ENCODE measurements at regions not wholly inside any gene's neighbourhood (a gene's known extent, or its start where the extent isn't known, plus 50 kb on each side); places are given as distances from the start of the nearest gene placed in this dataset.

DNA sequence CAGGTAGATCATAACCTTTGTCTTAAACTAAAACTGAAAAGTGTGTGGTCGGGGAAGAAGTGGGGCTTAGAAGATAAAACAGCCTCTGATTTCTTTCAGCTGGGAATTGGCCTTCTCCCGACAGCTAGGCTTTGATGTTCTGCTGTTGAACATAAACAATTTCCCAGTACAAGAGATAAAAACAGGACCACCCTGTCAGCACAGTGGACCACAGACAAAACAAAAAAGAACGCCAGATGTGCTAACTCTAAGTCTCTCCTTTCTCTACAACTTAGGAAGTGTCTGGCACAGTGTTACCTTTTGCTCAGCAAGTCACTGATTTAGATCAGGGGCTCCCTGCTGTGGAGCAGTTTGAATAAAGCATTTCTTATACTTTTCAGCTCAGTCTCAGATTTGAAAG, 87.5 kb upstream of the UXT start:
- TF ChIP-seq, protein P1, sequence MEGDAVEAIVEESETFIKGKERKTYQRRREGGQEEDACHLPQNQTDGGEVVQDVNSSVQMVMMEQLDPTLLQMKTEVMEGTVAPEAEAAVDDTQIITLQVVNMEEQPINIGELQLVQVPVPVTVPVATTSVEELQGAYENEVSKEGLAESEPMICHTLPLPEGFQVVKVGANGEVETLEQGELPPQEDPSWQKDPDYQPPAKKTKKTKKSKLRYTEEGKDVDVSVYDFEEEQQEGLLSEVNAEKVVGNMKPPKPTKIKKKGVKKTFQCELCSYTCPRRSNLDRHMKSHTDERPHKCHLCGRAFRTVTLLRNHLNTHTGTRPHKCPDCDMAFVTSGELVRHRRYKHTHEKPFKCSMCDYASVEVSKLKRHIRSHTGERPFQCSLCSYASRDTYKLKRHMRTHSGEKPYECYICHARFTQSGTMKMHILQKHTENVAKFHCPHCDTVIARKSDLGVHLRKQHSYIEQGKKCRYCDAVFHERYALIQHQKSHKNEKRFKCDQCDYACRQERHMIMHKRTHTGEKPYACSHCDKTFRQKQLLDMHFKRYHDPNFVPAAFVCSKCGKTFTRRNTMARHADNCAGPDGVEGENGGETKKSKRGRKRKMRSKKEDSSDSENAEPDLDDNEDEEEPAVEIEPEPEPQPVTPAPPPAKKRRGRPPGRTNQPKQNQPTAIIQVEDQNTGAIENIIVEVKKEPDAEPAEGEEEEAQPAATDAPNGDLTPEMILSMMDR (IDR thresholded peaks at IDR 0.05; ENCODE audit: low read length): no peak
- TF ChIP-seq EZH2phosphoT487 (IDR thresholded peaks at IDR 0.05; ENCODE audit: low read length) (no peak), EZH2 (optimal IDR thresholded peaks at IDR 0.05; ENCODE audit: low read depth, low read length) (no peak)

All from MM.1S (cell line).